ENCODE measurements at regions not wholly inside any gene's neighbourhood (a gene's known extent, or its start where the extent isn't known, plus 50 kb on each side); places are given as distances from the start of the nearest gene placed in this dataset.

- H3K27ac ChIP-seq = no peak overlapping the region
- TF ChIP-seq POLR2A (IDR thresholded peaks at IDR 0.05) (no peak), CTCF (IDR thresholded peaks at IDR 0.05) (no peak)
- no peak for DNase-seq
- no peaks in the 10 kb centered on the region for H3K27me3 ChIP-seq
- H3K4me1 ChIP-seq = no peaks in the 10 kb centered on the region
- no peaks in the 10 kb centered on the region for H3K36me3 ChIP-seq
- H3K4me3 ChIP-seq = no peak overlapping the region
- H3K9me3 ChIP-seq = no peaks in the 10 kb centered on the region
These were observed 392.4 kb downstream of the TTLL7 start for GRCh38 chr1:83606416-83606955.

GRCh38 chr1:83596331-83596730 is 402.6 kb downstream of the TTLL7 start:
- Histone ChIP-seq H3K4me3 (no peak overlapping the region), H3K27ac (no peak overlapping the region), H3K36me3 (no peaks in the 10 kb centered on the region), H3K4me1 (no peaks in the 10 kb centered on the region), H3K27me3 (no peaks in the 10 kb centered on the region), H3K9me3 (no peaks in the 10 kb centered on the region)
- TF ChIP-seq CTCF (IDR thresholded peaks at IDR 0.05) = no peak
- no peak for TF ChIP-seq POLR2A (IDR thresholded peaks at IDR 0.05)
- no peak for DNase-seq

GRCh38 chr1:83593073-83593472 is 405.9 kb downstream of the TTLL7 start:
- TF ChIP-seq CTCF (IDR thresholded peaks at IDR 0.05) (no peak), POLR2A (IDR thresholded peaks at IDR 0.05) (no peak)
- Histone ChIP-seq H3K9me3 (no peaks in the 10 kb centered on the region), H3K4me3 (no peak overlapping the region), H3K27ac (no peak overlapping the region), H3K4me1 (no peaks in the 10 kb centered on the region), H3K36me3 (no peaks in the 10 kb centered on the region), H3K27me3 (no peaks in the 10 kb centered on the region)
- DNase-seq = no peak

GRCh38 chr1:83588140-83588539 is 410.8 kb downstream of the TTLL7 start:
- no peak for TF ChIP-seq POLR2A (IDR thresholded peaks at IDR 0.05)
- TF ChIP-seq CTCF (IDR thresholded peaks at IDR 0.05) = no peak
- H3K27ac ChIP-seq = no peak overlapping the region
- no peaks in the 10 kb centered on the region for H3K36me3 ChIP-seq
- DNase-seq = no peak
- H3K4me3 ChIP-seq = no peak overlapping the region
- H3K4me1 ChIP-seq = no peaks in the 10 kb centered on the region
- H3K9me3 ChIP-seq = peaks cover 0 to 2% (median 0%) of the 10 kb centered on the region in 4 donors
- H3K27me3 ChIP-seq = no peaks in the 10 kb centered on the region

- DNase-seq = peak in 2 of 3 donors; percentile 52 to 58
- H3K36me3 ChIP-seq = no peaks in the 10 kb centered on the region
These were observed 415.4 kb downstream of the TTLL7 start for GRCh38 chr1:83583351-83584014.

More at GRCh38 chr1:83583351-83584014, 415.4 kb downstream of the TTLL7 start:
- H3K27ac ChIP-seq = no peak overlapping the region
- peaks cover 0 to 2% (median 0%) of the 10 kb centered on the region in 4 donors for H3K9me3 ChIP-seq
- no peak overlapping the region for H3K4me3 ChIP-seq
- no peak for TF ChIP-seq POLR2A (IDR thresholded peaks at IDR 0.05)
- TF ChIP-seq CTCF (IDR thresholded peaks at IDR 0.05) = peak in 2 of 6 experiments; percentile 15 to 26
- H3K4me1 ChIP-seq = no peaks in the 10 kb centered on the region
- no peaks in the 10 kb centered on the region for H3K27me3 ChIP-seq

Measured in Peyer's patch (tissue), 4 donors.